ENCODE measurements at regions not wholly inside any gene's neighbourhood (a gene's known extent, or its start where the extent isn't known, plus 50 kb on each side); places are given as distances from the start of the nearest gene placed in this dataset.
A peak's percentile ranks its signal among the peaks of the same experiment; 100 is the strongest.

DNA sequence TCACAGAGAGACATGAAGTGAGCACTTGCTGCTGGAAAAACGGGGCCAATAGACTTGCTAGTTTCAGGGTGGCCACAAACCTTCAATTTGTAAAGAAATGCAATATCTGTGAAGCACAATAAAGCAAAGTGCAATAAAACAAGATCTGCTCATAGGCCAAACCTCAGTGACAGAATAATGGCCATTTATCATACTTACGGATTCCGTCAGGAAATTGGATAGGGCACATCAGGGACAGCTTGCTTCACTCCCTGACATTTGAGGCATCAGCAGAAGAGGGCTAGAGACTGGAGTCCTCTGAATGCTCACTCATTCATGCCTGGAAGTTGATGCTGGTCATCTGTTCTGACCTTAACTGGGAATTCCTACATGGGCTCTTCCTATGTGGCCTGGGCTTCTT lies 165.5 kb upstream of the OPRM1 start:
- DNase-seq = no peak

DNA sequence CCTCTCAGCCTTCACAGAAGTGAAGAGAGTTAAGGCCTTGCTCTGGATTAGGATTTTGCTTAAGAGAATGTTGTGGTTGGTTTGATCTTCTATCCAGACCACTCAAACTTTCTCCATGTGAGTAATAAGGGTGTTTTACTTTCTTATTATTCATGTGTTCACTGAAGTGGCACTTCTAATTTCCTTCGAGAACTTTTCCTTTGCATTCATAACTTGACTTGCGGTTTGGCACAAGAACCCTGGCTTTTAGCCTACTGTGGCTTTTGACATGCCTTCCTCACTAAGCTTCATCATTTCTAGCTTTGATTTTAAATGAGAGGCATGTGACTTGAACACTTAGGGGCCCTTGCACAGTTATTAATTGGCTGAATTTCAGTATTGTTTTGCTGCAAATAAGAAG lies 166.1 kb upstream of the OPRM1 start:
- DNase-seq = peak; percentile 22

DNA sequence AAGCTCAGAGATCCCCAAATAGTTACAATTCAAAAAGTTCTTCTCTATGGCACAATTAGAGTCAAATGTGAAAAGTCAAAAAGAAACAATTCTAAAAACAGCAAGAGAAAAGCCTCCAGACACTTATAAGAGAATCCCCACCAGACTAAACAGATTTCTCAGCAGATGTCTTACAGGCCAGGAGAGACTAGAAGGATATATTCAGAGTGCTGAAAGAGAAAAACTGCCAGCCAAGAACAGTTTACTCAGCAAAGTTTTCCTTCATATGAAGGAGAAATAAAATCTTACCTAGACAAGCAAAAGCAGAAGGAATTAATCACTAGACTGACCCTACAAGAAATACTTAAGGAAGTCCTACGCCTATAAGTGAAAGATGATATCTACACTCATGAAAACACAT lies 176.1 kb upstream of the OPRM1 start:
- no peak for DNase-seq

DNA sequence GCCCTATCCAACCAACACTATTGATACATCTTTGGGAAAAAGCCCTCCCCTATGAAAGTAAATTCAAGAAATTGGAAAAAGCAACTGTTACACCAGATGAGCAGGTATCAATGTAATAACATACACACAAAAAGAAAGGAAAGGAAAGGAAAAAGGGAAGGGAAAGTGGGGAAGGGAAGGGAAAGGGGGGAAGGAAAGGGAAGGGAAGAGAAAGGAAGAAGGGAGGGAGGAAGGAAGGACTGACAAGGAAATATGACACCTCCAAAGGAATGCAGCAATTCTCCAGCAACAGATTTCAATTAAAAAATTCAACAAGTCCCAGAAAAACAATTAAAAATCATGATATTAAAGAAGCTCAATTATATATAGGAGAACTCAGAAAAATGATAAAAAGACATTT lies 176.9 kb upstream of the OPRM1 start:
- DNase-seq = no peak

DNA sequence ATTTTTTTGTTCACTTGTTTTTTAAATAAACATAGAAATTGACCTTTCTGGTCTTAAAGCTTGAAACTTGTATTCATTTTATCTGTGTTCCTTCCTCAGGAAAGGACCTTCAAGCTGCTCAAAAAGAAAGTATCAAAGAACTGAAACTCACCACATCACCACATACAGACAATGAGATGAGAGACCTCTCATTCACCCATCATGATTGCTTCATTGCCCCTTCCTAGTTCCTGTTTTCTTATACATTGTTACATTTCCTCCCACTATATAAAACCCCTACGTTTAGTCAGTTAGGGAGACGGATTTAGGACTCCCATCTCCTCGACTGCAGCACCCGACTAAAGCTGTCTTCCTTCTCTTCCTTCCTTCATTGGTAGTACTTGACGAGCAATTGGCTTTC lies 180.5 kb upstream of the OPRM1 start:
- DNase-seq = no peak

DNA sequence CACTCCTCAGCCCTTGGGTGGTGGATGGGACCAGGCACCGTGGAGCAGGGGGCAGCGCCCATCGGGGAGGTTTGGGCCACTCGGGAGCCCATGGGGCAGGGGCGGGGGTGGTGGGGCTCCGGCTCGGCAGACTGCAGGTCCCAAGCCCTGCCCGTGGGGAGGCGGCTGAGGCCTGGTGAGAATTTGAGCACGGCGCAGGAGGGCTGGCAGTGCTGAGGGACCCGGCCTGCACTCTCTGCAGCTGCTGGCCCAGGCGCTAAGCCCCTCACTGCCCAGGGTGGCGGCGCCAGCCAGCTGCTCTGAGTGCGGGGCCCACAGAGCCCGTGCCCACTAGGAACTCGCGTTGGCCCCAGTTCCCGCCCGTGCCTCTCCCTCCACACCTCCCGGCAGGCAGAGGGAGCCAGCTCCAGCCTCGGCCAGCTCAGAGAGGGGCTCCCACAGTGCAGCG lies 182.1 kb upstream of the OPRM1 start:
- no peak for DNase-seq

DNA sequence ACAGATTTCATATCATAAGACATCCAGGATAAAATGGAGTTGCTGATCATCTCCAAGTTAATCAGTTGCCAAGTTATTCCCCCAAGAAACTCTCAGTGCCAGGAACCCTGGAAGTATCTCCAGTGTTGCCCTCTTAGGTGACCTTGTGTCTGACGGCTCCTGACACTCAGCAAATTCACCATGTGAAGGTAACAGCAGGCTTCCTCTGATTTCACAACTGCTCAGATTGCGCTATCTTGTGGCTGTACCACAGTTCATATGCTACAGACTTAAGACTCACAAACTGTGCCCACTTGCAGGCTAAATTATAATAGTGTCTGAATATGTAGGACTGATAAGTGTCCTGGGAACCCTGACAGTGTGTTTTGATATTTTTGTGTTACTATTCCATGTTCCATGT lies 186.6 kb upstream of the OPRM1 start:
- no peak for DNase-seq

DNA sequence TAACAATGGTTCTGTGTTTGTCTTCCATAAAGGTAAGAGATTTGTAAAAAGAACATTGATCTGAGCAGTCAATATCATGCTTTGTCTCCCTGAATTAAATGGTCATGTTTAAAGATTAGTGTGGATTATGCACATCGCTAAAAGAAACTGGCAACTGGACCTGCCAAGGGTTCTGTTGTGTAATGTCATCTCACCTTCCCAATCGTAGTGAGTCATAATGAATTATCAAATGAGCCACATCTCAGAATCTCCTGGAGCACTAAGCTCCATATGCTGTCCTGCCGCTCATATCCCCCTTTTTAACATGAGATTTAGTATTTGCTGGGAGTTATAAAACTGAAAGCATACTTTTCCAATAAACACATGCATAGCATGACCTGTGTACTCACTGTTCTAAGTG lies 187.0 kb upstream of the OPRM1 start:
- DNase-seq = no peak

DNA sequence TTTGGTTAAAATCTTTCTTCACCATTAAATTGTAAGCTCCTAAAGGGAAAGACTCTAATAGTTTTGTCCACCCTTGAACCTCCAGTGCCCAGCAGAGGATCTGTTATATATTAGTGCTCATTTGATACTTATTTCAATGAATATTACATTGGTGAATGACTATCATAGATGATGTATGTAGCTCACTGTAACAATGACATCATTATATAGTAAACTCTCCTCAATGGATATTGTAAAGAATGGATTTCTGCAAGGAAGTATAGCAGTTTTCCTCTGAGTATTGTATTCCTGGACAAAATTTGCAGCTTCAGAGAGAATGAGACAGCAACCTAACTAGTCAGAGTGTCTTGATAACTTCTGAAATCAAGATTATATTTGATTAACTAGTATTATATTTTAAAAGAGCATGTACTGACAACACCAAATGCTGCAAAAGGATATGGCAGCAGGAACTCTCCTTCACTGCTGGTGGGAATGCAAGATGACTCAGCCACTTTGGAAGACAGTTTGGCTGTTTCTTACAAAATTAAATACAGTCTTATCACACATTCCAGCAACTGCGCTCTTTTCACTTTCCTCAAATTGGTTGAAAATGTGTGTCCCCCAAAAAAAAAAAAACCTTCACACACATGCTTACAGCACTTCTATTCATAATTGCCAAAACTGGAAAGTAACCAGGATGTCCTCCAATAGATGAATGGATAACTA lies 189.8 kb upstream of the OPRM1 start:
- DNase-seq = peak; percentile 14

DNA sequence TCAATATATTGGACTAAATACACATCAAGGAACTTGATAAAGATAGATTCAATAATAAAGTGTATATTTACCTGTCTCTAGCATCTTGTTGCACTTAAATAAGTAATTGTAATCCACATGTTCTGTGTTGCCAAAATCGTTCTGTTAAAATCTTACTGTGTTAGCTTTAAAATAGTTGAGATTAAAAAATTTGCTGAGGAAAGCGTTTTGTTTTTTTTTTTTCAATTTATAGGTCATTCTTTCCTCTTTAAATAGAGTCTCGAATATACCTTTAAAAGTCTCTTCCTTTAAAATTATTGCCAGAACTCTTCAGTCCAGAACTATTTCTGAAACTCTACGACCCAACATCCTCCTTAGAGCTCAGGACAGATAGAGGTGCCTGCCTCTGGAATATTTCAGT lies 195.6 kb upstream of the OPRM1 start:
- no peak for DNase-seq

DNA sequence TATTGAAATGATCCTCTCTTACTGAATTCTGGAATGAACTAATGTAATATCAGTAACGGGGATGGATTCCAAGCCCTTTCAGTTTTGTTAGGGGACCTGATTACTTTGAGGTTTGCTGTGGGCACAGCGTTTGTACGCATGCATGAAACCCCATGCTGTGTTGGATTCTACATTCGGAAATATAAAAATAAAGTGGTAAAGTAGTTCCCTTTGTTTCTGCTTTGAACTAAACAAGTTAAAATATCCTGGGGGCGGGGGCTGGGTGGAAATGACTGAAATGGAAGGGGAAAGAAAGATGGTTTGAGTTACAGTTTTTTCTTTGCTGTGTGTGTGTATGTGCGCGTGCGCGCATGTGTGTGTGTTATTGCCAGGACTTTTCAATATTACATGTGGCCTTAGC lies 196.5 kb upstream of the OPRM1 start:
- no peak for DNase-seq

DNA sequence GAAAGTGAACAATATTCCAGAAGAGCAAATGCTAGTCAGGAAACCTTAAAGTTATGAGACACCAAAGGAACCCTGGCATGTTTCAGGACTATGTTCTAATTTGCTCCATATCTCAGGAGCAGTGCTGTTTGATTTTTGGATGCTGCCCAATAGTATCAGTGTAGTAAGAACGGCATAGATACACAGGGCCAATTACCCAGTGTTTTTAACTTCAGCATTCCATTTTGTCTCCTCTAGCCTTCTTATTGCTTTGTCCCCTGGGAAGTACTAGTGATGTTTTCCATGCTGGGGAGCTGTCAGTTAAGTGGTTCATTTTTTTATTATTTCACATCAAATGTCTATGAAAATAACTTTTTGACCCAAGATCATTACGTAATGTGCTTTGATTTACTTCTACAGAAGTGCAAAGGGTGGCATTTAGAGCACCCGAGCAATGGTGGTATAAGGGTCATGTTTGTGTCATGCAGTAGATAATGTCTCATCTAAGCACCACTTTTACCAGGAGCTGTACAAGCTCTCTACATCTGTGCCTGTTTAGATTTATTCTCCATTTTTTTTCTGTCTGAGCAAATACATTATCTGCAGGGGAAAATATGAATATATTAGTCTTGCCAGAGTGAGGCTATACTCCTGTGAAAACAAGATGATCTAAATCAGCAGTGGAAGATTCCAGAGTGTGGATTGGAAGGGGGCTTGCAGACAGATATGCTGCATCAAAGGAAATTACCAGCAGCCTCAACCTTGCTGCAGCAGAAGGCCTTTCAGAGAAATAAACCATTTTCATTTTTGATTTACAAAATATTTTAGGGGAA lies 198.8 kb upstream of the OPRM1 start:
- DNase-seq = no peak

DNA sequence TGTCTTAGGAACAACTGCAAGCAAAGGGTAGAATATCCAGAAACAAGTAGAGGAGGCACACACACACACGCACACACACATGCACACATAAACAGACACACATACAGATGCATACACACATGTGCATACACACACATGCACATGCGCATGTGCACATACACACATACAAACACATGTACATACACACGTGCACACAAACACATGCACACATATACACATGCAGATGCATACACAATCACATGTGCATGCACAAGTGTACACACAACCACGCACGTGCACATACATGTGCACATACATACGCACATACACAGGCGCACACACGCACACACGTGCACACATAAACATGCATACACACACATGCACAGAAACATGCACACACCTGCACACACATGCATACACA lies 206.5 kb upstream of the OPRM1 start:
- DNase-seq = no peak

DNA sequence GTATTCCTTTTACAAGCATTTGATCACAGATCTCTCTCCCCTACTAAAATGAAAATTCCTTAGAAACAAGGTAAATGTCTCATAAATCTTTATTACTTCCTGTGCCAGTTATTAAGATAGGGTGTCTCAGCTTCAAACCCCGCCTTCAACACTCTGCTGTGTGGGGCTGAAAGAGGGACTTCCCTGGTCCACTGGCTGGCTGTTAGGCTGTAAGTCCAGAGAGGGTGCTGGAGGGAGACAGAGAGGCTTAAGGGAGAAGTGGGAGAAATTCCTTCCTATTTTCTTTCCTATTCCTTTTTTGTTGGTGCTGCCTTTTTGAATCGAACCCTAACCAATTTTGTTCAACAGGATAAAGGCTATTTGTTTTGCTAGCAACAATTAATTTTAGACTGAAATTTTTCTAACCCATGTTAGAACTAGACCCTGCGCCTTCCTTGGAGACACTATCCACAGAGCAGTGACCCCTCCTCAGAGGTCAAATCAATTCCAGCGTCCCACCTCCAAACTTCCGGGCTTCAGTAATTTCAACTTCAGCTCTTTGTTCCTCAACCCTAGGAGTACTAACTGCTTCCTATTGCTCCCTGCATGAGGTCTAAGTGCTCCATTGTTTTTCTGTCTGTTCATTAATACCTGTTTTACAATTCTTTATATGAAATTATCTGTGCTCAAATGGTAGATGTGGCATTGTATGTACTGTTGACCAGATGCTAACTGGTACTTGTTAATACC lies 207.5 kb upstream of the OPRM1 start:
- DNase-seq = no peak

DNA sequence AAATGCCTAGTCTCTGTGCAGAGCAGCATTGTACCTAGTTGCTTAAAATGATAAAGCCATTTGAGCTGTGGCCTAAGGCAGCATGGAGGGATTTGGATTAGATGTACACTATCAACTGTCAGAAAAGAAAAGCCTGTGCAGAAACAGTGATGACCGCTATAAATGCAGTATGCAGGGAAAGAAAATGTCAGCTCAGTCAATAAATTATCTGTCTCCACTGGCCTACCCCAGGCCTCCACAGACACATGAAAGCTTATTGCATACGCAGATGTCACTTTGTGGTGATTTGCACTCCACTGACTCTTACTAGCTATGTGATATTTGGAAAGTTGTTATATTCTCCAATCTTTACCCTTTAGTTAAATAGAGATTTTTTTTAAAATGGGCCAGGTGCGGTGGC lies 221.9 kb upstream of the OPRM1 start:
- DNase-seq = no peak

DNA sequence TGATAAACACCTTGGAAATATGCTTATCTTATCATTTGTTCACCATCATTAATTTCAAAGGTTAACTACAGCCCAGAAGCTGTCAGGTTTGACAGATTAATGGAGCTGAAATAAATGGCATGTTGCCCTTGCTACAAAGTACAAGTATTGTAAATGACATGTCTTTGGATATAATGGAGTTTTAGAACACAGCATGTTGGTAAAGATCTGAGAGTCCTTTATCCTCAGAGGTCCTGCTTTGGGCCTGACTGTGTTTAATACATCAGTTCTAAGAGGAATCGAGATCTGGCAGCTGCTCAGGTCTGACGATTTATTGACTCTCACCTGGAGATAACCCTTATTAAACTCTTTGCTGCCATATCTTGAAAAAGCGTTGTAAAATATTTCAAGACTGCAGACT lies 222.7 kb upstream of the OPRM1 start:
- DNase-seq = no peak

DNA sequence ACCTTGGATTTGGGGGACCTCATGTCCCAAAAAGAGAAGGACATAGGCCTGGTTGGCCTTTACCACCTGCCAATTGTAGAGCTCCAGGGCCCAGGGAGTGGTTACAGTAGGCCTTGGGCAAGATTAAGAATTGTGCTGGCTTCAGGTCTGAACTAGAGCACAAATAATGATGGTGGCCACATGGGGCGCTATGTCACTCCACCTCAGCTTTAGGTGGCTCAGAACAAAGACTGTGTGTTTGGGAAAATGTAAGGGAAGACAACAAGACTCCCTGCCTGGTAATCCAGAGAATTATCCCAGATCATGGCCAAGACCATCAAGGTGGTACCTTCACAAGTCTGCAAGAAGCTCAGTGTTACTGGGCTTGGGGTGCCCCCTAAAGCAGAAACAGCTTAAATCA lies 224.9 kb upstream of the OPRM1 start:
- no peak for DNase-seq

DNA sequence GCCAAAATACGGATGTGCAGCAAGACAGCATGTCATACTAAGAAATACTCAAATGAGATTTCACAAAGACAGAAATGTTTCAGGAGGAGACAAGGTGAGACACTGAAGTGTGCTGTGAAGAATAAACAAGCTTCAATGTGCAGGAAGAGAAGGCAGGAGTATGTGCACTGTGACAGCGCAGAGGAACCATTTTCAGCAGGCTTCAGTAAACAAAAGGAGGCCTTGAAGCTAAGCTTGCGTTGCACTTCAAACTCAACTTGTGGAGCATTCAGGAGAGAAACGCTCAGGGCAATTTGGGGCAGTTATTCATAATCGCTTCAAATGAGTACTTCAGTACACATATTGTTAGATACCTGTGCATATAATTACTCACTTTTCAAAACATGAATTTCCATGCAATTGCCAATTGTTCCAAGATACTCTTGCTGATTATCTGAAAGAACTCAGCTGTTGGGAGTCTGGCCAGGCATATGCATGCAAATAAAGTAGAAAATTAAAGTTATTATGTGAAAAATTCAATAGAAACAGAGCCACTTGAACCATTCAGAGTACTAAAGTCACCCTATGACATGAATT lies 234.2 kb upstream of the OPRM1 start:
- no peak for DNase-seq

DNA sequence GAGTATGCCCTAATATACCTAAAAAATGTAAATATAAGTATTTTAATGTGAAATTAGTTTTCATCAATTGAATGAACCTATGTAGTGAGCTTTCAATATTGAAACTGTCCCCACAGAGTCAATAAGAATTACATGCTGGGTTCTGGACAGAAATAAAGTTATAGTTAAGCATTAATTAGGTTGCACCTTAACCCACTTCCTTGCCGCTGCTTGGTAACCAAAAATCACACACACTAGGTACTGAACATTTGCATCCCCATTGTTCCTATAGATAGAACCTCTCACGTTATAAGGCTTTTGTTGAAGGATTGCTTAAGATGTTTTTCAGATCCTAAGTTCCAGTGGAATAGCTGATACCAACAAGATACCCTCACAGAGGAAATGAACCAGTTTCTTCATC lies 237.1 kb upstream of the OPRM1 start:
- DNase-seq = no peak

DNA sequence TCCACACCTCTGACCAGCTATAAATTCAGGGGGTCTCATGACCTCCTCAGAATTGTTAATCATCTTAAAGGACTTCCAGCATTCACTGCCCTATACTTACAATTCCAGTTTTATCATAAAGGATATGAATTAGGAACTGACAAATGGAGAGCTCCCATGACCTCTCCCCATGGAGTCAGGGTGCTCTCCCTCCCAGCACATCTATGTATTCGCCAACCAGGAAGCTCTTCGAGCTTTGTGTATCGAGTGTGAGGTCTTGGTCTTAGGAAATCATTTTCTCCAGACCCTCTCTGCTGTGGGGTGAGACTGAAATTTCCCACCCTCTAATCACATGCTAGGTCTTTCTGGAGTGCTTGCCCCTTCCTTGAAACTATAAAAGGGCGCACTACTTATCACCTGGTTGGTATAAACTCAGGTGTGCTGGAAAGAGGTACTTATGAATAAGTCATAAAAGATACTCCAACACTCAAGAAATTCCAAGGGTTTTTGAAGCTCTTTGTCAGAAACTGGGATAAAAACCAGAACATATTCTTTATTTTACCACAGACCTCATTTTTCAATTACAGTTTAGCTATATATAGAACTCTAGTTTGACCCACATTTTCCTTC lies 238.4 kb upstream of the OPRM1 start:
- no peak for DNase-seq

DNA sequence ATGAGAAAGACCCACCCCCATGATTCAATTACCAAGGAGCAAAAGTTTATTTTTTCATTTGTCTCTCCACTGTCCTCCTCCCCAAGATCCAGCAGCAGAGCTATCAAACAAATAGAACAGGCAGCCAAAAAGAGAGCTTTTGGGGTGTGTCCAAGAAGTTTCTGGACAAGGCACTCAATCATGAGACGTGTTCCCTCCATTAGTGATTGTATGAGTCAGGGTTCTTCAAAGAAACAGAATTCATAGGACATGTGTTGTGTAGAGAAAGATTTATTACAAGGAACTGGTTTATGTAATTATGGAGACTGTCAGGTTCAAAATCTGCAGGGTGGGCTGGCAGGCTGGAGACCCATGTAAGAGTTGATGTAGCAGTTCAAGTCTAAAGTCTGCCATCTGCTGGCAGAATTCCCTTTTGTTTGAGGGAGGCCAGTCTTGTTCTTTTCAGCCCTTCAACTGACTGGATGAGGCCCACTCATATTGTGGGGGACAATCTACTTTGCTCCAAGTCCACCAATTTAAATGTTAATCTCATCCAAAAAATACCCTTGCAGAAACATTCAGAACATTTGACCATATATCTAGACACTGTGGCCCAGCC lies 248.1 kb upstream of the OPRM1 start:
- peak; percentile 8 for DNase-seq

DNA sequence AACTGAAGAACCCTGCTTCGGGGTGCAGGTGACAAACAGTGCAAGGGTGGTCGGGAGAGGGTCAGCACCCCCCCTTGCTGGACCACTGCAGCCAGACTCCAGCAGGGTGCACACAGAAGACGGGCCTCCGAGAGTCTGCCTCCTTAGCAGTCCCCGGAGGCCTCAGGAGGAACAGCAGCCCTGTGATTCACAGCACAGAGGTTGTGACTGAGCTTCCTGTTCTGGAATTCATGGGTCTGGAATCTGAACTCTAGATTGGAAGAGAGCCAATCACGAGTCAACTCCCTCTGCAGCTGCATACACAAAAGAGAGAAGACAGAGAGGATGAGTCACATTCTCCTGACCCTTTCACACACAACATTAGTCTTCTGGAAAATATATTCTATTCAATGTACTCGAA lies 249.0 kb upstream of the OPRM1 start:
- DNase-seq = peak; percentile 88

DNA sequence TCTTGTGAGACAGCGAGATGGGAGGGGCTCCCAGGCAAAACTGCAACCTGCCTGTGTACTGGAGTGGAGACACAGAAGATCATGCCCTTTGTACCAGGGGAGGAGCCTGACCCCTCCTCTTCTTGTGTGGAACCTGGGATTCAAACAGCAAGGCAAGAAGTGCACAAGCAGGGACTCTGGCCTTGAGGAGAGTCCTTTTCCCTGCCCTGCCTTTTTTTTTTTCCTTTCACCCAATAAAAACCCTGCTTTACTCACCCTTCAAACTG lies 251.8 kb upstream of the OPRM1 start:
- no peak for DNase-seq

Data from fibroblast of skin of scalp (primary cell).